NCI-H510A (cell line): ENCODE measurements at regions not wholly inside any gene's neighbourhood (a gene's known extent, or its start where the extent isn't known, plus 50 kb on each side); places are given as distances from the start of the nearest gene placed in this dataset.

Experiments used
- DNase-seq: peaks from one replicate; lab custom pipeline; 2025; lab: John Stamatoyannopoulos, UW

DNA sequence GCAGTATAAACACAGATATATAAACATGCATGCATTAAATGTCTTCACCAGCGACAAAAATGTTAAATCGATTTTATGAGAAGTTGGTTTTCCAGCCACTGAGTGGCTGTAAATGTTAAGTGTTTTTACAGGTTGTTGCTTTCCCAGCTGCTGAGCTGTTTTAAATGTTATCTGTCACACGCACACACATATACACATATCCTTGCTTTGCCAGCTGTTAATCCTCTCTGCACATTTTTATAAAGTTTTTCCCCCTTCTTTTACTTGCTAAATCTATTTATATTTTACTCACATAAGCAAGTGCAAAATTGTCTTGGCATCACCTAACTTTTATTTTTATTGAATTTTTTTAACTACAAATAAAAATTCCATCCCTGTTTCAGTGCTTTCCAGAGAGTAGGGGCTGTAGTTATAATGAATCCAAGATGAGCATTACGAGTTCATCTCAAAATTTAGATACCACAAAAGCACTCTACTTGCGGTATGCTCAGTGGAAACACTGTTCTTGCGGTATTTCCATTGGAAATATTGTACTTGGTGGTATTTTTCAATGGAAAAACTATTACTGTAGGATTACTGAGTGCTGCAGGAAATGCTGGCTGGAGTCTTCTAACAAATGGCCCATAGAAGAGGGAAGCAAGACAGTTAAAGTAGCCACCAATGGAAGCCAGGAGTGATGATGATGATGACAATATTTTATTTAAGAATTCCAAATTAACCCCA lies 124.9 kb upstream of the KCNJ16 start:
- peak; percentile 41 for DNase-seq

DNA sequence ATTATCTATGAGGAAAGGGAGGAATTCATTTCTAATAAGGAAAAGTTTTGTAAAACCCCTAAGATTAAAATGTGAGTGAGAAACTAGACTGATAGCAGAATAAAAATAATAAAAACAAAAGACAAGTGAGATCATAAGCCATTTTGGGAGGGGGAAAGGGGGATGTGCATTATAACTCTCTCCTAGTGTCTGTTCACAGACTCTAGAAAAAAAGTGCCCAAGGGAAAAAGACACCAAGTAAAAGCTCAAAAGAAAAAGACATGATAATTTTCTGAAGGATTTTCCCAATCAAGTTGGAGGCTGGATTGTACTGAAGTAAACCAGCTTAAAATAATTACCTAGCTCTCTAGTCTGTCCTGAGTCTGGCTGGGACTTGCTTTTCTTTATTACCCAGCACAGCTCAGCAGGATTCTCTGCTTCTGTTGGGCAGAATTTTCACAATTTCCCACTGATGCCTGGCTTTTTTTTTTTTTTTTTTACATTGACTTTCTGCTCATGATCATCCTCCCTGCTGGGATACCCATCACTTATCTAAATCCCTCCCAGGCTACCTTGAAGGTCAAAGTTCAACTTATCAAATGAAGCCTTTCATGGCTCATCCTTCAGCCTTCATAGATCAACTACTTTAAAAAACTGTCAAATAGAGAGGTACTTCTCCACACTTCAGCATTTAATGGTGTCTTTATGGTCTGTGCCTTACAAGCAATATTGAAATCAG lies 124.2 kb upstream of the KCNJ16 start:
- peak; percentile 70 for DNase-seq

- DNase-seq = no peak
These were observed 120.6 kb upstream of the KCNJ16 start for GRCh38 chr17:69954241-69954925.

DNA sequence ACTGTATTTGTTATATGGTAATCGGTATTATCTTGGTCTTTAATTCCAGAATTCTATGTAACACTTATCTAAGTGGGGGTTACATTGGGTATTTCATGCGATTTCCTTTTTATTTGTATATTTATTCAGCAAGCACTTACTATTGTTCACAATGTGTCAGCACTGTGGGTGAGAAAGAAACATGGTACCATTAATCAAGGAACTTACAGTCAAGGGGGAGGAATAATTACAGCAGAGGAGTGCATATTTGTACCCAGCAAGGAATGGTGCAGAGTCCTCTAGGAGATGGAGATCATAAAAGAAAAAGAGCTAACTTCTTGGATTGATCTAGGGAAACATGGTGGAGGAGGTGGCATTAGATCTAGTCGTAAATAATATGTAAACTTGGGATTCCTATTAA lies 117.0 kb upstream of the KCNJ16 start:
- no peak for DNase-seq

DNA sequence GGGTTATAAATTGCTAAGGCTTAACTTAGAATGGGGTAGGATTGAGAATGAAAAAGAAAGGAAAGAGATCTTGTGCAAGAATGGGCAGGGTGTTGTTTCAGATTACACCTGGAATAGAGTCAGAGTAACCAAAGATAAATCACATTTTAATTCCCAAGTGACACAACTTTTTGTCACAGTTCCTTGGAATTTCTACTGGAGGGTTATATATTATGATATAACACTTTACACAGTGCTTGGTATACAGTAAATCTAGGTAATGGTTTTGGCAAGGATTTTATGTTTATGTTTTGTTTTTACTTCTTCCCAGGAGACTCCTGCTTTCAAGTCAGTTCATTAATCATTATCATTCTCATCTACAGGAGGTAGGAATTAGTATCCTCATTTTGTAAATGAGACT lies 115.7 kb upstream of the KCNJ16 start:
- no peak for DNase-seq

DNA sequence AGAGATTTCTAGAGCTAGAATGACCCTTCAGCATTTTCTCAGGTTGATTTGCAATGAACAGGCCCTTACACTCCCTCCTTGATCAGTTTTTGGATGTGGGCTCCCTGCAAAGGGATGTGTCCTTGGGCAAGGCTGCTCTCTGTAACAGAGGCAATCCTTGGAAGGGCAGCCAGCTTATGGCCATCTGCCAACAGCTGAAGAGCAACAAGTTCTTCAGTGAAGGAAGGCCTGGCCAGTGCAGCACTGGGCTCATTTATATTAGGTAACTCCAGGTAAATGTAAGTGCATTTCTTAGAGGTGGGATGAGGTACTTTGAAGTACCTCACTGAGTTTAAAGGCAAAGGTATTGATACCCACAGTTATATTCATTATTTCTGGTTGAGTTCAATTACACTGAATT lies 114.3 kb upstream of the KCNJ16 start:
- no peak for DNase-seq

DNA sequence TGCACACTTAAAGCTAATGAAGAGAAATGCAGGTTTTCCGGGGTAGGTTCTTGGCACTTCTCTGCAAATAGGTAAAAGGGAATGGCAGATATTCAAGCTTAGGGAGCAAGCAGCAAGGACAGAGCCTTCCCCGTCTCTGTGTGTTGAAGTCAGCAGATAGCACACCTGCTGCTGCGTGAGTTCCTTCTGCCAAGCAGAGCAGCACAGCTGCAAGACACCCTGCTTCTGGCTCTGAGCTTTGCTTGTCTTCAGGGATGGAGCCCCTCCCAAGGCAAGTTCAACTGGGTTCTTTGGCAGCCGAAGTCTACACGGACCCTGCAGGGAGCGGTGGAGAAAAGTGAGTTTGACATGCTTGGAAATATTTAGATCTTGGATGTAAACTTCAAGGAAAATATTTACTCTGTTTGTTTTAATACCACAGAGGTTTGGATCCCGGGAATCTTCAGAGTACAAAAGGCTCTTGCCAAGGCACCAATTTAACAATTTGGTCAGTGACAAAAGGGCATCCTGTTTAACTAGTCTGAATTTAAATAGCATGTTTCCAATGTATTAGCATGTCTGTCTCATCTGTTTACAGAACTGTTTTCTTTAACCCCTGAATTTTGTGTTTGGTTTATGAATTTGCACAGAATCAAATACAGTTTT lies 113.4 kb upstream of the KCNJ16 start:
- peak; percentile 25 for DNase-seq

DNA sequence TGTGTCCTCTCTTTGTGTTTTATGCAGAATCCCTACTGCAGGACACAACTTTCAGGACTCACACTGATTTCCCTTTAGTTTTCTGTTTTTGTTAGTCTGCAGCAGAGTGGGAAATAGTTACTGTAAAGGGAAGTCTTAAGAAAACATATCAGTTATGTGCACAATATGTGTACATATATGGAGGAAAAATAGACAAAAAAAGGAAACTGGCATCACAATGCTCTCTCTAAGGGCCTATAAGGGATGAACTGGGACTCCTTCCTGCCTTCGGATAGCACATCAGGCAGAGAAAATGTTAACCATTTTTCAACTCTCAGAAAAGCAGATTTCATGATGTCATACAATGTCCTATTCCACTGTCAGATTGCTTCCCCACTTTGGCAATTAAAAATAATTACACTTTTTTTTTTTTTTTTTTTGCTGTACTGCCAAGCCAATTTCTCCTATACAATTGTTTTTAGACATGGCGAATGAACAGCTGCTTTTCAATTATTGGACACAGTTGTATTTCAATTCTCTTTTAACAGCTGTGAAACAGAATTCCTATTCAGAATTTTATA lies 112.5 kb upstream of the KCNJ16 start:
- DNase-seq = no peak

GRCh38 chr17:69967910-69968411 lies 107.1 kb upstream of the KCNJ16 start:
- no peak for DNase-seq

DNA sequence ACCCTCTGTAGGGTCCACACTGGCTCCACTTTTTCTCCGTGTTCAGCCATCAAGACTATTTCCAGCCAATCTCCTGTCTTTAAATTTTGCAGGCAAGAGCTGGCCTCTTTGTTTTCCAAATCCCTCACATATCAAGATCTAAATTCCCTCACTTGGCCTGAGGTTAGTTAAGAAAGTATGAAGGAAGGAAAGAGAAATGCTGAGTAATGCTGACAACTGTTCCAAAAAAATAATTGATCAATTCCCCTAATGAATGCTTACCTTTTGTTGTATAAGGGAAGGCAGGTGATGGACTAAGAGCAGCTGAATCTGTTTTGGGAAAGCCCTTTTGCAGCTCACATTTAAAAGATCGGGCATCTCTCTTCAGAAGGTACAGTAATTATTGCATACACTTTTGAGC lies 105.1 kb upstream of the KCNJ16 start:
- no peak for DNase-seq

DNA sequence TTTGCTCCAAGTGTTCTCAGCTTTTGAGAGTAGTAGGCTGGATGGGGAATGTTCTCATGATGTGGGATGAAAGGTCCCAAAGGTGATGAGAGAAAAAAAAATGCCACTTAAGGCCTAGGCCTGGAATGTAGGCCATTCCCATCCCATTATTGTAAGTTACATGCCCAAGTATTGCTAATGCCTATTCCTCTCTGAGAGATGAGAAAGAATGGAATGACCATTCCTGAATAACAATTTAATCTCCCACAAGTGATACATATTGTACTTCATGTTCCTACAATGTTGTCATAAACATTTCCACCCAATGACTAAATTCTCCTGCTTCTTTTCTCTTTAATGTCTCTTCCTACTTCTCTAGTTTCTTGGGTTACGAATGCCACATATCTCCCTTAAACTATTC lies 102.8 kb upstream of the KCNJ16 start:
- DNase-seq = no peak

DNA sequence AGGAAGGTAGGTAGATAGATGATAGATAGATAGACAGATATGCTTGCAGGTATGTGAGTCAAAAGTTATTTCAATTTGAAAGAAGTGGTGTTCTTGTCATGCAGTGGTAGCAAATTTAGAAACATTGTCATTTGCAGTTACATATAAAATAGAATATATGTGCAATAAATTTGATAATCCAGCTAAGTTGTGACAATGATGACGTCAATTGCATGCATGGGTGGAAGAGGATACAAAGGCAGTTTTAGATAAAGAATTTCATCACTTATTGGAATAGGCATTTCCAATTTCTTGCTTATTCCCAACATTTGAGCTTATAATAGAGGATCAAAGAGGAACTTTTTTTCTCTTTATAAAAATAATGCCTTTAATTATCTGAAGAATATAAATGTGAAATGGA lies 99.2 kb upstream of the KCNJ16 start:
- DNase-seq = no peak

DNA sequence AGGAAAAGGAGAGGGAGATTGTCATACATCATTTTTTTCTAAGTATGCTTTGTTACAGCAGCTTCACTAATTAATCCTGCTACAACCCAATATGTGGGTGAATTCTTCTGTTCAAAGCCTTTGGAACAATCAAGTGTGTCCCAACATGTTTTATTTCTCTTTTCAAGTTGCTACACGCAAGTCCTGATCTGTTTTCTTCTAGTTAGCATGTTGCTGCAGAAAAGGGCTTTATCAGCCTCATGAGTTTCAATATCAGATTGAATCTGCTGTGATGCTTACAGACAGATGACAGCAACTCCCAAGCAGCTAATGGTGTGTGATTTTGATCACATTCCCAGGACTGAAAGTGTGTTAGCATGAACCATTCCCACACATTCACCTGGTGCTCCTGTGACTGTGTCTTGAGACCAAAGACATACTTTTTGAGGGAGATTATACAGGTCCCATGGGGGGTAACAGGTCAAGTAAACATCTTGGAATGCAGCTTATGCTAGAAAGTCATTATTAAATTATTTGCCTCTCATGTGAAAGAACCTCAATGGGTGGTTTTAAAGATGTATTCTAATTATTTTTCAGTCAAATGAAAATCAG lies 96.9 kb upstream of the KCNJ16 start:
- DNase-seq = no peak

- DNase-seq = no peak
These were observed 93.6 kb upstream of the KCNJ16 start for GRCh38 chr17:69981441-69981840.

DNA sequence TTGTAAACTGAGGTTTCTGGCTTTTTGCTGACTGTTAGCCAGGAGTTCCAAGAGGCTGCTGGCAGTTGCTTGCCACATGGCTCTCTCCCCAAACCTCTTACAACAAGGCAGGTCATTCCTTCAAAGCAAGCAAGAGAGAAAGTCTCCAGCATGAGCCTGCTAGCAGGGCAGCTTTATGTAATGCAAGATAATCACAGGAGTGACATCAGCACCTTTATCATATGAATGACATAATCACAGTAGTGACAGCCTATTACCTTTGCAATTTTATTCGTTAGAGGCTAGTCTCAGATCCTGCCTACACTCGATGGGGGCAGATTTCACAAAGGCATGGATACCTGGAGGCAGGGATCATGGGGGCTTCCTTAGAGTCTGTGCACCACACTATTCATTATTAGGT lies 79.5 kb upstream of the KCNJ16 start:
- no peak for DNase-seq

DNA sequence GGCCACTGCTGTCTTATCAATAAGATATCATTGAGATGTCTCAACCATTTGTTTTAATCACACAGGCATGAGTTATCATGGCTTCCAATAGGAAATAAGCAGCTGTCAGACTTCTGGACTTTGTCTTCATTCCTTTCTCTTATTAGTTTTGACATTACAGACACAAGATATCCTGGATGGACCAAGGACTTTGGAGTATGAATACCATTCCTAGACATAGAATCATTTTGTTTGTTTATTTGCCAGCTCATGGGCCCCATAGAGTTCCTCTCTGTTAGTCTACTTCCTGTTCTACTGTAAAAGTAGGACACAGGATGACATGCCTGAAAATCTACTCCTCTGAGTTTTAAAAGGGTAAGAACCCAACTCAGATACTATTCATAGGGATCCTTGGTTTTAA lies 77.7 kb upstream of the KCNJ16 start:
- DNase-seq = no peak

DNA sequence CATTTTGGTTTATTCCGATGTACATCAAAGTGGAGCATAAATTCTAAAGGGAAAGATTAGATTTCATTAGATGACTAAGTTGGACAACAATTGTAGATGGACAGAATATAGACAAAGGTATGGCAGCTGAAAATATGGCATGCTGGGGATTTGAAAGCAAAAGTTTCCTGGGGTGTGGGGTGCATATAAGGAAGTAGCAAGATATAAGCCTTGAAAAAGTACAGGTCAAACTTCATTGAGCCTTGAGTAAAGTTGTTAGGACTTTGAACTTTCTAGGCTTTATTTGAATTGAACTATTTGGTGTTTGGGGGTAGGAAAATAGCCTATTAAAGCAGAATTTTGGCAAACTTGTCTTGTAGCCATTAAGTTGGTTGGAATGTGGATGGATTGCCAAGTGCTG lies 75.8 kb upstream of the KCNJ16 start:
- no peak for DNase-seq

DNA sequence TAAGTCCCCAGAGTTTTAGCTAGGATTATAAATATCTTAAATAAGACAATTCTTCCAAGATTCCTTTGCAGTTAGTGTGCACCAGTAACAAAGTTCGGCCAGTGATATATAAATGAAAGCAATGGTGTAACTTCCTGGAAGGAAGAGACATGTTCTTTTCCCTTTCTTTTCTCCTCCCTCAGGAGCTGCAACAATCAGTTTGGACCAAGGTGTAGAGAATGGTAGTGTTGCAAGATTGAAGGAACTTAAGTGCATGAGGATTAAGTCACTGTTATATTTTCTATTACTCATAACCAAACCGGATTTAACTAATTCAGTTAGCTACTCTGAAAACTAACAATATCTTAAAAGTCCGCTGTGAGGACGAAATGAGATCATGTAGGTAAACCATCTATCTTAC lies 68.9 kb upstream of the KCNJ16 start:
- DNase-seq = no peak

- DNase-seq = no peak
These were observed 63.3 kb upstream of the KCNJ16 start for GRCh38 chr17:70011750-70012149.

DNA sequence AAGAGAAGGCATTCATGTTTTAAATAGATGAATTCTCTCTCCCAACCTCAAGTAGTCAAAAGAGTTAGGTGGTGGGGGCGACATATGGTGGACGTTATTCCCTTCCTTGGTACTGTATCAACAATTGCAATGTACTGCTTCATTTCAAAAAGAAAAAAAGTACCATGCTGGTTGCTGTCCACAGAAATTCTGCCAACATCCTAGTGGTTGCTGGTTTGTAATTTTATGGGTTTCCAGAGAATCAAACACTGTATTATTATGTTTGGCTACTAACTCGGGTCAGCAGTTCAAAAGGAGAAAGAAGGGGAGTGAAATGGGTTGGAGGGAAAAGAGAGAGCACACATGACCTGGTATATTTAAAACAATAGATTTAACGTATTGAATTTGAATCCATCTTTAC lies 61.1 kb upstream of the KCNJ16 start:
- DNase-seq = no peak

DNA sequence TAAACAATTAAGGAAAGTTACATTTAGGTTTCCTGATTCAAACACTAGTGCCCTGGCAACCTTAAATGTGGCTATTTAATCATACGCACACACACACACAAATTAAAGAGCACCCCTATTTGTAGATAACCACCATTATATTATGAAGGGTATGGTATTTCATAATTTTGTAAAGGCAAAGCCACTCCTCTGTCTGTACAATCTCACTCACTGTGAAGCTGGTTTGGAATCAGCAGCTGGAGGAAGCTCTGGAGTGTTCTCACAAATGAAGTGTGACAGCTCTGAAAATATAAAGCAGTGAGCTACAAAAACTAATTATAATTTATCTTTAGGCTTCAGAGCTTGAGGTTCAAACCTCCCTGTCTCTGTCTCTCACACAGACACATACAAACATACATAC lies 57.9 kb upstream of the KCNJ16 start:
- peak; percentile 51 for DNase-seq

DNA sequence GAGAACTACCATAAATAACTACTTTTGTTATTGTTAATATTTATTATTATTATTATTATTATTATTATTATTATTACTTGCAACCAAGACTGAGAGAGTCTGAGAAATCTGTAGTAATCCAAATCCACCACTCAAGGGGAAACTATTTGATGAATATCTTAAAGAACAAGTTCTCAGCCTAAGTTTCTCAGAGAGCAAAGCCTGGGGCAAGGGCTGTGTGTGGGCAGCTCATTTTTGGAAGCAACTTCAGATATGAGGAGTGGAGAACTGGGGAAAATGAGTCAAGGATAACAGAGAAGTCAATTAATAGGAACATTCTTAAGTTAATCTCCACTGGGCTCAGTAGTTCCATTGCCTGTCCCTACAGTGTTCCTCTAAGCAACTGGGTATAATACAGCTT lies 57.1 kb upstream of the KCNJ16 start:
- no peak for DNase-seq
